ENCODE measurements at regions not wholly inside any gene's neighbourhood (a gene's known extent, or its start where the extent isn't known, plus 50 kb on each side); places are given as distances from the start of the nearest gene placed in this dataset.
"Not testable (repeated sequence)": the region's sequence is repeated elsewhere in the genome, so short reads cannot be mapped to it uniquely, and the experiment has no call there.

DNA sequence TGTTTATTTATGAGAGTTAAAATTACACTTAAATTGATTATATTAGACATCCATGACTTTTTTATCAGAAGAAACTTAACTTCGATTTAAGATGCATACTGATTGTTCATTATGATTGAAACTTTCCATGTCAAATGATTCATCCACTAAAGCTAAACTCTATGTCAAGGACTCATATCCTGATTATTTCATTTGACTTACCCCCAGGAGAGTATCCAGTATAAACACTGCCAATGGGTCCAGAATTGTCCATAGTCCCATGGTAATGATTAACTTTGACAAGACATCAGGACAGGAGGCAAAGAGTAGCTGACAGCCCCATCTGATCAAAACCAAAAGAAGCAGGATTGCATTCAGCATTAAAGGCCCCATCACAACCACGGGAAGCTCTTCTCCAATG is 709.9 kb downstream of the TFAP2A start:
- no peak for DNase-seq (ENCODE audit: low read depth)

DNA sequence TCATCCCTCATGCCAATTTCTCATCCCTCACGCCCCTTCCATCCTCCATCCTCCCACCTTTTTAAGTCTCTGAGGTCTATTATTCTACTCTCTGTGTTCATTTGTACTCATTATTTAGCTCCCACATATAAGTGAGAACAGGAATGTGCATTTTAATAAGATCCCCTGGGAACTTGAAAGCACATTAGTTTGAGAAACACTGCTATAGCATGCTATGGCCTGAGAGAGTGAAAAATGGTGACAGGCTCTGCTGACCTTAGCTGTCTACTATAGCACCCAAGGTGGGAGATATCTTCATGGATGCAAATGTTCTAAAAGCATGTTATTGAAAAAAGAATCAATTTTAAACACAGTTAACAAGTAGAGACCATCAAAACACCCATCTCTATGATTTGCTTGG is 712.0 kb downstream of the TFAP2A start:
- DNase-seq (ENCODE audit: low read depth): no peak

DNA sequence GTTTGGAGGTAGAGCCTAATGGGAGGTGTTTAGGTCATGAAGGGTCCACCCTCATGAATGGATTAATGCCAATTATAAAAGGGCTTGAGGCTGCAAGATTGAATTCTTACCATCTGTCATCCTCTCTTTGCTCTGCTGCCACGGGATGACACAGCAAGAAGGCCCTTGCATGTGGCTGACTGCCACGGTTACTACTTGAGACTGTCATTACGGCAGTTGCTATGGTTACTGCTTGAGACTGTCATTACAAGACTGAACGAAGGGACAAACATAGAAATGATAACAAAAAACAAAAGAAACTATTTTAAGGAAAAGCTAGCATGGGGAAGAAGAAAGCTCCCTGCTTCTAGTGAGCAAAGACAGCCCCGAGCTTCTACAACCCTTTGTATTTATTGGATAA is 715.0 kb downstream of the TFAP2A start:
- peak; percentile 2 for DNase-seq (ENCODE audit: low read depth)

DNA sequence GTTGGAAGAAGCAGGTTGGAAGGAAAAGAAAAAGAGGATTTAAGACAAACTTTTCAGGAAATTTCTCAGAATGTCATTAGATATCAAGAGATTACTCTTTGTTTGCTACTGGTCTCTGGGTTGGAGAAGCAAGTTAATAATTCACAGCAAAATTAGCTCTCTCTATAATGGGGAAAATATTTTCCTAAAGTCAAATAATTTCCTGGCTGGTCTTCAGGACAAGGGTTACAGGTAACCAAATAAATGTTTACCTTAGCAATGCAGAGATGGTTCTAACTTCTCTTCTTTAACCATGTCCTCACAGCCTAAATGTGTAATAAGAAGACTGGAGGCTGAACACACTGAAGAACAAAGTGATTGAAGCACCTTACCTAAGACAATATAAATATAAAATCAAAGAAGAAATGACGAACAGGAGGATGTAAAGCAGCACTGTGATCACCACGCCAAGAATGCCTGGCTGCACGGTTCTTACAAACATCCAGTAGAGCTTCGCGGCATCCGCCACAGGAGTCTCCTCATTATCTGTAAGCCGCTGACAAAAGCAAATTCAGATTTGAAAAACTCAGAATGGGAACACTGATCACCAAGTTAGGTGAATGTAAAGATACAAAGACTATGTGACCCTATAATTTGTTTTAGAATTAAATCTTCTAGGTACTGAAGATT is 717.5 kb downstream of the TFAP2A start:
- DNase-seq (ENCODE audit: low read depth): no peak

DNA sequence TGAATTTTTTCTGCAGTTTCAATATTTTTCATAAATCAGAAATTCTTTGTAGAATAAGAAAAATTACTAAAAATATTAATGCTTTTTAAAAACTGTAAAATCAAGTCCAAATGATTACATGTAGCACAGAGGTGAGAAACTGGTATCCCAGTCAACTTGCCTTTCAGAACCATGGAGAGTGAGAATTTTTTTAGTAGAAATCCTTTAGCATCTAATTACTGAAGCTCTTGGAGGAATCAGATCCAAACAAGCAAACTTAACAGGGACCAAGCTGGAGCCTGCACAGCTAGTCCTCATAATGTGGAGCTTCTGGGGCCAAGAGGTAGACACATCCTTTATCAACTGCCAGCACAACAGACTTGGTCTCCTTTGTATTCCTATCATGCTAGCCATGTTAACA is 724.5 kb downstream of the TFAP2A start:
- DNase-seq (ENCODE audit: low read depth): no peak

DNA sequence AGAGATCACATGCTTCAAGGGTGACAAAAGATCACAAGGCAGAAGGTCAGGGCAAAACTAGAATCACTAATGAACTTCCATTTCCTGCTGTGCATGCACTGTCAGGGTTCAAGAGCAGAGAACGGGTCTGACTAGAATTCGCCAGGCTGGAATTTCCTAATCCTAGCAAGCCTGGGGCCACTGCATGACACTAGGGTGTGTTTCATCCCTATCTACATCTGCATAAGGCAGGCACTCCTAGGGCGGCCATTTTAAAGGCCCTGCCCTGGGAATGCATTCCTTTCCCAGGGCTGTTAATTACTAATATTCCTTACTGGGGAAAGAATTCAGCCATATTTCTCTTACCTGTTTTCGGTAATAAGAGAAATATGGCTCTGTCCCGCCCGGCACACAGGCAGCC is 734.1 kb downstream of the TFAP2A start:
- DNase-seq (ENCODE audit: low read depth): not testable (repeated sequence)

DNA sequence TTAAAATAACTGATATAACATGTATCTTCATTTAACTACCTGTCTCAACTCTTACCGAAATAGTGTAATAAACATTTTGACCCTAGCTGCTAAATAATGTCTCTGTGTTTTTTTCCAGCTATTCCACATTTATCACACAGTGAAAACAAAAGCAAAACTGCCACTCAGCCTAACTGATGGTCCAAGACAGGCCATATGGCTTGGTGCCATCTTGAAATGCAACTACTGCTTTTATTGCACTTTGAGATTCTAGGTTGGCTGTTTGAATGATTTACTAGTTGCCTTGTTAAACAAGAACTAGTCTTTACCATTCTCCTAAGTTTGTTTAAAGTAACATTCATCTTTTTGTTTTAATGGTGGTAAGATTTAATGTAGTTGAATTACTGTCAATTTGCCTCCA is 739.8 kb downstream of the TFAP2A start:
- DNase-seq (ENCODE audit: low read depth): no peak

DNA sequence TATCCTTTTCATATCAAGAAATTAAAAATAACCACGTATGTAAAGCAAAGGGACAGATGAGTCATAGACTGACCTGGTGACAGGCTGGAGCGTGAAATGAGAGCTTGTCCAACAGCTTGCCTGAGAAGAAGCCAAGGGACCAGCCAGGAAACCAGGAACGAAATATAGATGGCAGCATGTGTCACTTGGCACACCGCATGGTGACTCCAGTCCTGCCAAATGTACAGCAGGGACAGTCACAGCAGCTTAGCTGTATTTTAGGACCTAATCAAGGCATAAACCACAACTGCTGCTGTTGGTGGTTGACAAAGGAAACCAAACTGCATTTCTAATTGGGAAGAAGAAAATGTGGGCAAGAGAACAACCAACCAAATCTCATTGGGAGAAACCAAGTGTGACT is 755.0 kb downstream of the TFAP2A start:
- no peak for DNase-seq (ENCODE audit: low read depth)

DNA sequence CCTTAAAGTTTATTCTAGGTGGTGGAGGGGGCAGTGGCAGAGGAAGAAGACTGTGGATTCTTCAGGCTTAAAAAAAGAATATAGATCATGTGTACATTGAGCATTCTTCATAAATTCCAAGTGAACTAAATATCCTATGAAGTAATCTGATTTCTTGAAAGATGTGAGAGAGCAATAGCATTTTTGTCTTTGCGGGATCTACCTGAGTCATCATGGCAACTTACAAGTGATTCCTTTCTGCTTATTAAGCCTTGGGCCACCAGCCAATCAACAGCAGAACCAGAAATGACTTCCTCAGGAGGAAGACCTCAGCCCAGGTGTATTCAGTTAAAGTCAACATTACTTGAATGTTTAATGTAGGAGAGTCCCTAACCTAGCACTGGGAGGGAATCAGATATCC is 756.9 kb downstream of the TFAP2A start:
- no peak for DNase-seq (ENCODE audit: low read depth)

DNA sequence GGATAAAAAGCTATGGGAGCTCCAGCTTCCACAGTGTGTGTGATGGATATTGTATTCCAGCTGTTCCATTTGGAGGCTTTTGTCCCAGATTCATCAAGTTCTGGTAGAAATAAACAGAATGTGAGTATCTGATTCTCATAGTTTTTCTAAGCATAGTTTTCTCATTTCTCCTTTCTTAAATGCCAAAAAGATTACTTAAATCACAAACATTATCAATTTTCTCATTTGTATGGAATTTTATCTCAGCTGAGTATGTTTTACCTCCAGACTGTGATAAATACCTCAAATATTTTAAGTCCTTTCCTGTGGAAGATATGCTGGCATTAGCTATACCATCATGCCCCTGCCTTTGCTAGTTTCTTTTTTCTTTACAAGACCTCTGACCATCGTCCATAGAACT is 767.3 kb downstream of the TFAP2A start:
- no peak for DNase-seq (ENCODE audit: low read depth)

DNA sequence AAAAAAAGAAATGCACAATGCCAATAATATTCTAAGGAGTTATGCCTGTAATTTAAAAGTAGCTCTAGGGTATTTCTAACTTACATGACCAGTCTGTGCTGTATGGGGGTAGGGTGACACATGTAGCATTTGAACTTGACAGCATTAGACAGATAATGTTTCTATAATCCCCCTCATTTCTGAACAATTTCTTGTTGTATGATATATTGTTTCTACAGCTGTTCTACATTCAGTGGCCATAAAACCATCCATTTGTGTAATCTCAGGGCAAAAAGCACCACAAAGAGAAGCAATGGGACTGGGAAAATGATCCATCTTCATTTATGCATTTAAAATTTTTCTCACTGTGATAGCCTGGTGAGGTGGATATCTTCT is 767.8 kb downstream of the TFAP2A start:
- DNase-seq (ENCODE audit: low read depth): no peak

DNA sequence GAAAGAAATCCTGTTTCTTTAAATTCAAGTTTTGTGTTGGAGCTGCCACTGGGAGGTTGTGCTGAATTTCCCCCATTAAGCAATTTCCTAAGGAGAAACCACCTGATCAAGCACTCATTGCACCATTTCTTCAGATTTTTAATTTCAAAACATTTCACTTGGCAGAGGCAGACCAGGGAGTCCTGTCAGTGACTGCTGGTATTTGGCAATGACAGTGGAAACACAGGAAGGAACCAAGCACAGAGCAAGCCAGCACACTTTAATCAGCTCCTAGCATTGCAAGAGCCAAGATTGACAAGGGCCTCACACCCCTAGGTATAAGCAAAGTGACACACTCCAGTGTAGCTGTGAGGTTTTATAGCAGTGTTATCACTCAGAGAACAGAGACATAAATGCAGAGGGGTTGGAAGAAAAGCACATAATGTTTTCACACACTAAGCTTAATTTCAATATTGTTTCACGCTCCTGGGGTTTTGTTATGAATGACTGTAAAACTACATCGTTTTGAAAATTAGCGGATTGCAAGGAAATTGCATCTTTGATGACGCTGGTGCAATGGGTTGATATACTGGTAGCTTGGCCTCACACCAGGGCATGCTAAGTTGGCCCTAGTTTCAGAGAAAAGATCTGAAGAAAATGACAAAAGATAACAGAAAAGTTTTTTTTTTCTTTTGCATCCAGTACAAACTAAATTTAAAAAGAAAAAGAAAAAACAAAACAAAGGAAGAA is 768.4 kb downstream of the TFAP2A start:
- DNase-seq (ENCODE audit: low read depth): peak; percentile 62

DNA sequence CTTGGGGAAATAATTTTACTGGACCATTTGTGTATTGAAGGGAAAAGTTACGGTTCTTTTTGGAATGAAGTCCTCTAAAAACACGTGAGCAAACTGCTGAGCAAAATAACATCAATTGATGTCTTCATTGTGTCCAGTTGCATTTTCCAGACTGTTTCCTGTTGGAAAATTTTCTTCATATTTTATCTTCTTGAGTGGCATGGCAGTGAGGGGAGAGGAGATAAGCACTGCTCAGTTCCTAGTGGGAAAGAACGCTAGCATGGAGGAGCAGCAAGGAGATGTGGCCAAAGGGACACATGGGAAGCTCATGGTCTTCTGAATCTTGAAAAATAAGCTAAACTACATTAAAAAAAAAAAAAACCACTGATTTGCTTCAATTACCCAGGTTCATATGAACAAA is 776.0 kb downstream of the TFAP2A start:
- DNase-seq (ENCODE audit: low read depth): no peak

DNA sequence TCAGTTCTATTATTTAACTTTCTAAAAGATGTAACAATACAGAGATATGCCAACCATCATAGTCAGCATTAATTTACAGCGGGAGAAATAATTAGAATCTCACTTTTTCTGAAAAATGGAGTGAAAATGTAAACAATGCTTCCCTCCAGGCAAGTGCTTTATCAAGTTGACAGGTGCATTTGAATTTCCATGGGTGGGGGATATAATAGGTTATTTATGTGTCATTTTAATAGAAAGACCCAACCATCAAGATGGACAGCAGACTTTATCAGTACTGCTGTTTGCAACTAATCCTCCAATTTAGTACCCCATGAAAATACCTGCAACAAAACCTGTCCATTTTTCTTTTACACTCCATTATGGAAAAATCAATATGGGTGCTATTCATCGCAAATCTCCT is 780.1 kb downstream of the TFAP2A start:
- DNase-seq (ENCODE audit: low read depth): no peak

DNA sequence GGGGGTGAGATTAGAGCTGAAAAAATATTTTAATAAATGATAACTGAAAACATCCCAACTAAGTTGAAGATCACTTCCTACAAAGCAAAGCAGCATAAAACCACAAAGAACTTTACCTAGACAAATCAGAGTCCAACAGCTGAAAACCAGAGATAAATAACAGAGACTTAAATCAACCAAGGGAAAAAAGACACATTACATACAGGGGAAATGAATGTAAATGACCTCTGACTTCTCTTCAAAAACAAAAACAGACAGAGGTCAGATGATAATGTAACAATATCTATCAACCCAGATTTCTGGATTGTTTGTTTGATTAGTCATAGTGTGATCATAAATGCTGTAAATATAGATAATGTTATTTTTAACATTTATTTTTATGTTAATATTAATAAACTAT is 782.8 kb downstream of the TFAP2A start:
- no peak for DNase-seq (ENCODE audit: low read depth)

DNA sequence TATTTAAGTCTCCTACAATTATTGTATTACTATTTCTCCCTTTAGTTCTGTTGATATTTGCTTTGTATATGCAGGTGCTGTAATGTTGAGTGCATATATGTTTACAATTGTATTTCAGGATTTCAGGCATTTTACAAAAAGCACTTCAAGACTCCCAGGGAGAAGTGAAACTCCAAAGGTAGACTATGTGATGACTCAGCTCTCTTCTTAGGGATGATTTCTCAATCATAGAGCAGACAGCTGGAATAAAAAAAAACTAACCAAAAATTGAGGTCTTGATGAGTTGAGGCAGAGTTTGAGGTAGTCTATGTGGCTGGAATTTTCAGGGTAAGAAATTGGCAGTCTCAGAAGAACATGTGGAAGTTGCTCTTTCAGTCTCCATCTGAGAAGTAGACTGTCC is 786.1 kb downstream of the TFAP2A start:
- no peak for DNase-seq (ENCODE audit: low read depth)

DNA sequence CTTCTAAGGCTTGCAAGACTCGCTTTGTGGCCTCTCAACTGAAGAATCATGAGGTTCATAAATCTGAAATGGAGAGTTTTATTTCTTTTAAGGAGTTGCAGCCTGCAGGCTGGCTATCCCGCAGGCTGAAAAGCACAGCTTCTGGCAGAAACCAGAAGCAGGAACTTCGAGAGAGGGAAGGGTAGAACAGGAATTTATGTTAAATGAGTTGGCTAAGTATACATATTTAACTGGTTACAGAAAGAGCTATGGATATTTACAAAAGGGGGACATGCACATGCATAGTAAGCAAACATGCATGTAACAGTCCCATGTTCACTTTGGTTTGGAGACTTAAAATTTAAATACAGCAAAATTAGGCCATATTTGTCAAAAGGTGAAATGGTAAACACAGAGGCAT is 787.0 kb downstream of the TFAP2A start:
- DNase-seq (ENCODE audit: low read depth): no peak

DNA sequence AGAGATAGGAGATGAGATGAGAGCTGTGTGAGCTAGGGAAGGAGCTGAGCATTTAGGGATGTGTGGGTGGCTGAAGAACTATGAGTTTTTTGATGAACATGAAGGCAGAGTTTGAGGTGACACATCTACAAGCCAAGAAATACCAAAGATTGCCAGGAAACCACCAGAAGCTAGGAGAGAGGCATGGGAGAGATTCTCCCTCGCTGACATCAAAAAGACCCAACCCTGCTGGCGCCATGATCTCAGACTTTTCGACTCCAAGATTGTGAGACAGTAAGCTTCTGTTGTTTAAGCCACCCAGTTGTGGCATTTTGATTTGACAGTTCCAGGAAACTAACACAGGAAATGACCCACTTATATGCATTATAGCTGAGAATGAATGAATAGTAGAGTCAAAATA is 790.9 kb downstream of the TFAP2A start:
- DNase-seq (ENCODE audit: low read depth): no peak

DNA sequence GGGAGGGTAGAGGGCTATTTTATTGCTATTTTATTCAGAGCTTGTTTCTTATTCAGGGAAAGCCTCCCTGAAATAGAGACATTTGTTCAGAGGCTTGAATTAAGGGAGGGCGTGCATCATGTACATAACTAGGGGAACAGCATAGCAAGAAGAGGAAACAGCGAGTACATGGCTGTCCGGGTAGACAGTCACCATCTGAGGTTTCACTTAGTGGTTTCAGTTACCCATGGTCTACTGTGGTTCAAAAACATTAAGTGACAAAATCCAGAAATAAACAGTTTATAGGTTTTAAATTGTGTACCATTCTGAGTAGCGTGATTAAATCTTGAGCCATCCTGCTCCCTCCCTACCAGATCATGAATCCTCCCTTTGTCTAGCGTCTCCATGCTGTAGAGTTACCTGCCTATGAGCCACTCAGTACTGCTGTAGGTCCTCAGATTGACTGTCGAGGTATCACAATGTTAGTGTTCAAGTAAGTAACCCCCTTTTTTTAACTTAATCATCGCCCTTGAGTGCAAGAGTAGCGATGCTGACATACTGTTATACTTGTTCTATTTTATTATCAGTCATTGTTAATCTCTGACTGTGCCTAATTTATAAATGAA is 791.5 kb downstream of the TFAP2A start:
- no peak for DNase-seq (ENCODE audit: low read depth)

DNA sequence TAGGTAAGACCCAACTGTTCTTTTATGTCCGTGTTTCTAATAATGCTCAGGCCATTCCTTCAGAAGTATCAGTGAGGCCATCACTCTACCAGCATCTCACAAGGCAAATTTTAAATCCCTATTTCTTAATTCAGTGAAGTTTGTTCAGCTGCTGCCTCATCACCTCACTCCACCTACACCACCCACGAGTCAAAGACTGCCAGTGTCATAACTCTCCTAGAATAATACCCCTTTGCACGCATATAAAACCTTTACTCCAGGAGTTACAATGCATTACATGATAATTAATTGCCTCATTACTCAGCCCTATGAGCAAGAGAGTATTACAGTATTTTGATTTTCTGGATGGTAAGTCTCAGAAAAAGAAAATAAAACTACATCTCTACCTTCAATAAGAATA is 793.6 kb downstream of the TFAP2A start:
- DNase-seq (ENCODE audit: low read depth): no peak

DNA sequence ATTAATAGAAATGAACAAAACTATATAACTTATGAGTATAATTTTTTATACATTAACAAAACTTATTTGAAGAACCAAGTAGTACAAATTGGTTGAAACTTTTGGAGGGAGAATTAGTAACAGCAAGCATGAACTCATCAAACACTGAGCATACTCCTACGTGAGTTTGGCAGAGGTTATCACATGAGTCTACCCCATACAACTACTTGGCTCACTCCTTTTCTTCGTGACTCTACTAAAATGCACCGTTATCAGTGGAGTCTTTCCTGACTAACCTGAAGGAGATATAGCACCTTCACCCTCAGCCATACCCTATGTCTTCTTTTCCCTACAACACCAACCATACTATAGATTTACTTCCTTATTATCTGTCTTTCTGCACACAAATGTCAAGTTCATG is 794.2 kb downstream of the TFAP2A start:
- no peak for DNase-seq (ENCODE audit: low read depth)

DNA sequence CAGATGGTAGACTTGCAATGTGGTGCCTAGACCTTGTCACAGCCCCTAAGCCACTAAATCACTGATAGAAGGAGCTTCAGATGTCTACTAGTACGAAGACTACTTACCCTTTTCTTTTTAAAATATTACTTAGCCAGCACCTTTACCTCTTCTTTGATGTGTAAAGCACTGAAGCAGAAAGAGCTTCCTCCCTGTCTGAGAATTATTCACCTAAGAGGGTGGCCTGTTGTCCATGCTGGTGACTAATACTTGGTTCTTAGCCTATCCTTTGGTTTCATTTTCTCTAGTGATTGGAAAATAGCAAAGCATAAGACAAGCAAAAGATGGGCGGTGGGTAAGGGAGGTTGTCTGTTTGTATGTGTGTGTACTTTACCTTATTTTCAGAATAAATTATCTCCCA is 794.6 kb downstream of the TFAP2A start:
- DNase-seq (ENCODE audit: low read depth): no peak

DNA sequence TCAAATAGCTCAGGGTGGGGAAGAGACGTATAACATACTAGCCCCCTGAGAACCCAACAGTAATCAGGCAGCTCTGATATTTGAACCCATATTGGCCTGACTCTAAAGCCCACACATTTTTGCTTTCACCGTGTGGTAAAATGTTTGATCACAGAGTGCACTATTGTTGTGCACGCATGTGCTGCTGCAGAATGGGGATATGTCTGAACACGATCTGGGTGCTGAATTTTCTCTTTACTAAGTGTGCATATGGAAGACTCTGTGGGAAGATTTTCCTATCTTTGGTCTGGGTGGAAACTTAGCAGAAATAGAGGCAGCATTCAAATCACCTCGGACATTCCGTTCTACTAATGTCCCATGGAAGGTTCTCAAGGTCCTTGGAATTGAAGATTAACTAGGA is 800.1 kb downstream of the TFAP2A start:
- DNase-seq (ENCODE audit: low read depth): no peak

DNA sequence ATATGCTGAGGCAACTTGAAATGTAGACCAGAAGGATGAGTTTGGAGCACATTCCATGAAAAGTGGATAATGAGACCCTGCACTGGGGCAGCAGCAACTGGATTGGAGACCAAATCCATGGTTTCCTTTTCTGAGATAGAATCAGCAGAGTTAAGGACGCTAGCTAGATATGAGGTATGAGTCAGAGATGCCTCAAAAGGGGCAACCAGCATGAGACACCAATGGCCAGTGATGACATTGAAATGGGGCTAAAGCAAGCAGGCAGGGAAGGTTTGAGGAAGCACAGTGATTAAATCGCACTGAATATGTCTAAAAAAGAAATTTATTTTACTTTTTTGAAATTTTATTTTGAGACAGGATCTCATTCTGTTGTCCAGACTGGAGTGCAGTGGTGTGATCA is 802.4 kb downstream of the TFAP2A start:
- no peak for DNase-seq (ENCODE audit: low read depth)

All from fibroblast of gingiva (primary cell).